Osteocyte (in vitro differentiated cells): ENCODE measurements at regions not wholly inside any gene's neighbourhood (a gene's known extent, or its start where the extent isn't known, plus 50 kb on each side); places are given as distances from the start of the nearest gene placed in this dataset.

Source experiments
- DNase-seq: peaks from one replicate; pipeline ENCODE4 v3.0.0; 2021; ENCODE audit warnings: mixed read lengths; ENCODE audit not compliant: unreplicated experiment; ENCODE audit errors: extremely low spot score
- H3K27ac Mint-ChIP-seq: one replicate; pipeline ENCODE4 v1.8.0; 2021; ENCODE audit warnings: mild to moderate bottlenecking, mixed read lengths; ENCODE audit not compliant: unreplicated experiment
- H3K27me3 Mint-ChIP-seq: one replicate; pipeline ENCODE4 v1.8.0; 2021; ENCODE audit warnings: mixed read lengths; ENCODE audit not compliant: unreplicated experiment
- H3K36me3 Mint-ChIP-seq: one replicate; pipeline ENCODE4 v1.8.0; 2021; ENCODE audit warnings: mixed read lengths; ENCODE audit not compliant: unreplicated experiment
- H3K4me1 Mint-ChIP-seq: one replicate; pipeline ENCODE4 v1.8.0; 2021; ENCODE audit warnings: mixed read lengths; ENCODE audit not compliant: unreplicated experiment
- H3K4me3 Mint-ChIP-seq: one replicate; pipeline ENCODE4 v1.8.0; 2021; ENCODE audit warnings: mild to moderate bottlenecking, moderate library complexity, mixed read lengths; ENCODE audit not compliant: unreplicated experiment
- H3K9me3 Mint-ChIP-seq: one replicate; pipeline ENCODE4 v1.8.0; 2021; ENCODE audit warnings: mixed read lengths; ENCODE audit not compliant: unreplicated experiment
- CTCF ChIP-seq: fragments of 200-600 bp; sonication (generic); IDR thresholded peaks from 2 replicates; pipeline ENCODE4 v1.5.0; 2021; ENCODE audit warnings: antibody characterized with exemption, mild to moderate bottlenecking, moderate library complexity

GRCh38 chr10:129329385-129330055 lies 137.5 kb upstream of the MGMT start:
- no peak for DNase-seq
- H3K36me3 Mint-ChIP-seq = no peaks in the 10 kb centered on the region
- TF ChIP-seq CTCF = no peak
- no peak overlapping the region for H3K4me3 Mint-ChIP-seq
- H3K9me3 Mint-ChIP-seq = peaks cover 28% of the 10 kb centered on the region
- no peak overlapping the region for H3K27ac Mint-ChIP-seq
- H3K4me1 Mint-ChIP-seq = no peaks in the 10 kb centered on the region
- no peaks in the 10 kb centered on the region for H3K27me3 Mint-ChIP-seq

- Mint-ChIP-seq H3K4me1 (no peaks in the 10 kb centered on the region), H3K27me3 (no peaks in the 10 kb centered on the region), H3K9me3 (peaks cover 24% of the 10 kb centered on the region)
Observed at GRCh38 chr10:129330211-129330610, 136.8 kb upstream of the MGMT start.

GRCh38 chr10:129331207-129331838 lies 135.7 kb upstream of the MGMT start:
- H3K36me3 Mint-ChIP-seq = no peaks in the 10 kb centered on the region
- no peak overlapping the region for H3K27ac Mint-ChIP-seq
- H3K27me3 Mint-ChIP-seq = no peaks in the 10 kb centered on the region
- TF ChIP-seq CTCF = no peak
- no peak for DNase-seq
- peaks cover 20% of the 10 kb centered on the region for H3K9me3 Mint-ChIP-seq
- H3K4me3 Mint-ChIP-seq = no peak overlapping the region
- no peaks in the 10 kb centered on the region for H3K4me1 Mint-ChIP-seq

More at GRCh38 chr10:129330211-129330610, 136.8 kb upstream of the MGMT start:
- Mint-ChIP-seq H3K36me3 (no peaks in the 10 kb centered on the region), H3K4me3 (no peak overlapping the region), H3K27ac (no peak overlapping the region)
- DNase-seq = no peak
- TF ChIP-seq CTCF = no peak

GRCh38 chr10:129331839-129332220 lies 135.2 kb upstream of the MGMT start:
- DNase-seq = no peak
- H3K9me3 Mint-ChIP-seq = peaks cover 20% of the 10 kb centered on the region
- no peak overlapping the region for H3K4me3 Mint-ChIP-seq

More at GRCh38 chr10:129331839-129332220, 135.2 kb upstream of the MGMT start:
- Mint-ChIP-seq H3K36me3 (no peaks in the 10 kb centered on the region), H3K27me3 (no peaks in the 10 kb centered on the region), H3K4me1 (no peaks in the 10 kb centered on the region), H3K27ac (no peak overlapping the region)
- no peak for TF ChIP-seq CTCF
